ENCODE measurements at regions not wholly inside any gene's neighbourhood (a gene's known extent, or its start where the extent isn't known, plus 50 kb on each side); places are given as distances from the start of the nearest gene placed in this dataset.

- no peak for ATAC-seq (ENCODE audit: low read depth in 2 of 2)
- Mint-ChIP-seq H3K4me3 (no peak overlapping the region), H3K27me3 (peaks cover 24% of the 10 kb centered on the region), H3K9me3 (no peaks in the 10 kb centered on the region), H3K36me3 (no peaks in the 10 kb centered on the region), H3K27ac (no peak overlapping the region), H3K4me1 (no peaks in the 10 kb centered on the region)
- no peak overlapping the region for H3K4me3 ChIP-seq (ENCODE audit: low read depth, low read length)
- H3K9me3 ChIP-seq (ENCODE audit: control insufficient read depth in 2 of 2, low read length in 2 of 2), result no peaks in the 10 kb centered on the region
- no peak overlapping the region for H3K27ac ChIP-seq (ENCODE audit: insufficient read depth, low read length, poor library complexity, severe bottlenecking)
- no peaks in the 10 kb centered on the region for H3K27me3 ChIP-seq (ENCODE audit: control insufficient read depth, insufficient read depth, low read length)
- no peak for DNase-seq
- H3K36me3 ChIP-seq (ENCODE audit: control insufficient read depth, insufficient read depth, low read length), result no peaks in the 10 kb centered on the region
- H3K4me1 ChIP-seq (ENCODE audit: control insufficient read depth, insufficient read depth, low read length, poor library complexity, severe bottlenecking), result no peaks in the 10 kb centered on the region
Measured at GRCh38 chr11:13168271-13168670, 109.3 kb upstream of the BMAL1 start.

- Mint-ChIP-seq H3K27ac (no peak overlapping the region), H3K27me3 (peaks cover 25% of the 10 kb centered on the region), H3K36me3 (no peaks in the 10 kb centered on the region), H3K4me3 (no peak overlapping the region), H3K4me1 (no peaks in the 10 kb centered on the region), H3K9me3 (no peaks in the 10 kb centered on the region)
- Histone ChIP-seq H3K36me3 (ENCODE audit: control insufficient read depth, insufficient read depth, low read length) (no peaks in the 10 kb centered on the region), H3K4me3 (ENCODE audit: low read depth, low read length) (no peak overlapping the region), H3K9me3 (ENCODE audit: control insufficient read depth in 2 of 2, low read length in 2 of 2) (no peaks in the 10 kb centered on the region), H3K27ac (ENCODE audit: insufficient read depth, low read length, poor library complexity, severe bottlenecking) (no peak overlapping the region), H3K27me3 (ENCODE audit: control insufficient read depth, insufficient read depth, low read length) (no peaks in the 10 kb centered on the region), H3K4me1 (ENCODE audit: control insufficient read depth, insufficient read depth, low read length, poor library complexity, severe bottlenecking) (no peaks in the 10 kb centered on the region)
- no peak for DNase-seq
- ATAC-seq (ENCODE audit: low read depth in 2 of 2), result no peak
Measured at GRCh38 chr11:13169709-13170108, 107.9 kb upstream of the BMAL1 start.

- Histone ChIP-seq H3K4me3 (ENCODE audit: low read depth, low read length) (no peak overlapping the region), H3K9me3 (ENCODE audit: control insufficient read depth in 2 of 2, low read length in 2 of 2) (no peaks in the 10 kb centered on the region), H3K27ac (ENCODE audit: insufficient read depth, low read length, poor library complexity, severe bottlenecking) (no peak overlapping the region), H3K36me3 (ENCODE audit: control insufficient read depth, insufficient read depth, low read length) (no peaks in the 10 kb centered on the region), H3K27me3 (ENCODE audit: control insufficient read depth, insufficient read depth, low read length) (peaks cover 5% of the 10 kb centered on the region), H3K4me1 (ENCODE audit: control insufficient read depth, insufficient read depth, low read length, poor library complexity, severe bottlenecking) (no peaks in the 10 kb centered on the region)
- ATAC-seq (ENCODE audit: low read depth in 2 of 2) (no peak), DNase-seq (no peak)
- Mint-ChIP-seq H3K27ac (no peak overlapping the region), H3K4me3 (no peak overlapping the region), H3K9me3 (peaks cover 0 to 2% (median 0%) of the 10 kb centered on the region in 7 donors), H3K36me3 (no peaks in the 10 kb centered on the region), H3K27me3 (peaks cover 25% of the 10 kb centered on the region), H3K4me1 (no peaks in the 10 kb centered on the region)
Measured at GRCh38 chr11:13174090-13174489, 103.5 kb upstream of the BMAL1 start.

DNA sequence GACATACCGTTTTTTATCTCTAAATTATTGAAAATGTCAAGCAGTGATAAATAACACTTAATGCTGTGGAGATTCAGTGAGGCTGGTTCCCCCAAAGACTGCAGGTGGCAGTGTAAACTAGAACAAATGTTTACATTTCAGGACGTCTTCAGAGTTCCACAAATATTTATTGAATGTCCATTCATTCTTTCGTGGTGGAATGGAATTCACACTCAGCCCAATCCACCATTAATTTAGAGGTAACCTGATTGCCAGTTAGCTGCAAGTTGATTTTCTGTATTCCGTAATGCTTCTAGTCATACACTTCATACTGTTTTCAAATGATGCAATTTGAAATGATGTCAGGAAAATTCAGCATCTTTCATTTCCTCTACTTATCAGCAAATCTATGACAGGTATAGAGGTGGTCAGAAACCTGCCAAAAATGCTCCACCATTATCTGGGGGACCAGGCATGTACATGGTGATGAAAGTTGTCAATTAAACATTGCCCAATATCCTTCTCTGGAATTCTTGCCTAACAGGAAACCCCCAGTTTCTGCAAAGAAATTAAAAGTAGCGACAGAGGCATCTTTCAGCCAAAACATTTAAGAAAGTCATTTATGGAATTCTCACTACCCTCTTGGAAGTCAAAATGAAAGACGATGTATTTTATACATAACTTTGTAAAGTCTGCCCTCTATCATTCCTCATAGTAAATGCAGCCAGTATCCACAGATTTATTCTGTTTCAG, 94.3 kb upstream of the BMAL1 start:
- no peak overlapping the region for H3K27ac Mint-ChIP-seq
- Histone ChIP-seq H3K9me3 (ENCODE audit: control insufficient read depth in 2 of 2, low read length in 2 of 2) (peaks cover 0 to 6% of the 10 kb centered on the region in 2 experiments), H3K4me1 (ENCODE audit: control insufficient read depth, insufficient read depth, low read length, poor library complexity, severe bottlenecking) (no peaks in the 10 kb centered on the region), H3K27me3 (ENCODE audit: control insufficient read depth, insufficient read depth, low read length) (no peaks in the 10 kb centered on the region), H3K4me3 (ENCODE audit: low read depth, low read length) (peak overlapping the region; percentile 17), H3K27ac (ENCODE audit: insufficient read depth, low read length, poor library complexity, severe bottlenecking) (no peak overlapping the region), H3K36me3 (ENCODE audit: control insufficient read depth, insufficient read depth, low read length) (no peaks in the 10 kb centered on the region)
- peaks cover 0 to 14% (median 5%) of the 10 kb centered on the region in 7 donors for H3K9me3 Mint-ChIP-seq
- no peak overlapping the region for H3K4me3 Mint-ChIP-seq
- H3K27me3 Mint-ChIP-seq, result peaks cover 18% of the 10 kb centered on the region
- peak in 2 of 3 donors; percentile 19 to 27 for DNase-seq
- ATAC-seq (ENCODE audit: low read depth in 2 of 2), result no peak
- peaks cover 3% of the 10 kb centered on the region for H3K36me3 Mint-ChIP-seq
- H3K4me1 Mint-ChIP-seq, result peaks cover 0 to 6% (median 1%) of the 10 kb centered on the region in 4 donors

GRCh38 chr11:13183826-13184196, 93.8 kb upstream of the BMAL1 start:
- peaks cover 21% of the 10 kb centered on the region for H3K27me3 Mint-ChIP-seq
- H3K4me3 Mint-ChIP-seq, result no peak overlapping the region
- H3K27ac Mint-ChIP-seq, result no peak overlapping the region
- Histone ChIP-seq H3K9me3 (ENCODE audit: control insufficient read depth in 2 of 2, low read length in 2 of 2) (peaks cover 0 to 11% of the 10 kb centered on the region in 2 experiments), H3K4me1 (ENCODE audit: control insufficient read depth, insufficient read depth, low read length, poor library complexity, severe bottlenecking) (no peaks in the 10 kb centered on the region), H3K4me3 (ENCODE audit: low read depth, low read length) (peak overlapping the region; percentile 17), H3K27me3 (ENCODE audit: control insufficient read depth, insufficient read depth, low read length) (no peaks in the 10 kb centered on the region), H3K27ac (ENCODE audit: insufficient read depth, low read length, poor library complexity, severe bottlenecking) (no peak overlapping the region), H3K36me3 (ENCODE audit: control insufficient read depth, insufficient read depth, low read length) (no peaks in the 10 kb centered on the region)
- H3K9me3 Mint-ChIP-seq, result peaks cover 0 to 20% (median 7%) of the 10 kb centered on the region in 7 donors
- peaks cover 3% of the 10 kb centered on the region for H3K36me3 Mint-ChIP-seq
- no peak for ATAC-seq (ENCODE audit: low read depth in 2 of 2)
- no peak for DNase-seq
- peaks cover 0 to 6% (median 3%) of the 10 kb centered on the region in 4 donors for H3K4me1 Mint-ChIP-seq

DNA sequence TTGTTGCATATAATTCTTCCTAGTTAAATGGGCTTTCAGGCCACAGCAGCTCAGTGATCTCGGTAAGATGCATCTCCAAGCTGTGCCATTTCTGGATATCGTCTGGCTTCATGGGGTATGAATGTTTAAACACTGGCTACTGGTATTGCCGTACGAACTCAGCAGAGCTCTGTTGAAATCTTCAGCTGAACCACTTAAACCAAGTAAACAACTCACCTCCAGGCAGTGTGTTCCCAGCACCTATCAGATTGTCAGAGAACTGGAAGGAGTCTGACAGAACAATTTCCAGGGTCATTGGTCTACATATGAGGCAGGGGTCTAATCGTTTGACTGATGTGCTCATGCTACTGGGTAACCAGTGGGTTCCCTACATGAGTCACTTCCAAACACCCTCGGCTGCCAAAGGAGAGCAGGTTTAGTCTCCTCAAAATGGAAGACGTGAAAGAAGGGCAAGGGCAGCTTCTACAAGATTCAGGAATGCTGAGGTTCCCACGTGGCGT, 93.2 kb upstream of the BMAL1 start:
- H3K27me3 Mint-ChIP-seq, result peaks cover 21% of the 10 kb centered on the region
- peaks cover 3% of the 10 kb centered on the region for H3K36me3 Mint-ChIP-seq
- no peak overlapping the region for H3K27ac Mint-ChIP-seq
- no peak overlapping the region for H3K4me3 Mint-ChIP-seq
- Histone ChIP-seq H3K36me3 (ENCODE audit: control insufficient read depth, insufficient read depth, low read length) (no peaks in the 10 kb centered on the region), H3K4me1 (ENCODE audit: control insufficient read depth, insufficient read depth, low read length, poor library complexity, severe bottlenecking) (no peaks in the 10 kb centered on the region), H3K4me3 (ENCODE audit: low read depth, low read length) (no peak overlapping the region), H3K27me3 (ENCODE audit: control insufficient read depth, insufficient read depth, low read length) (no peaks in the 10 kb centered on the region), H3K9me3 (ENCODE audit: control insufficient read depth in 2 of 2, low read length in 2 of 2) (peaks cover 0 to 11% of the 10 kb centered on the region in 2 experiments), H3K27ac (ENCODE audit: insufficient read depth, low read length, poor library complexity, severe bottlenecking) (no peak overlapping the region)
- peaks cover 0 to 23% (median 7%) of the 10 kb centered on the region in 7 donors for H3K9me3 Mint-ChIP-seq
- ATAC-seq (ENCODE audit: low read depth in 2 of 2) (no peak), DNase-seq (no peak)
- peaks cover 0 to 6% (median 3%) of the 10 kb centered on the region in 4 donors for H3K4me1 Mint-ChIP-seq

- Mint-ChIP-seq H3K4me3 (no peak overlapping the region), H3K27ac (no peak overlapping the region), H3K36me3 (peaks cover 3% of the 10 kb centered on the region), H3K9me3 (peaks cover 0 to 26% (median 11%) of the 10 kb centered on the region in 7 donors), H3K27me3 (peaks cover 17% of the 10 kb centered on the region), H3K4me1 (peaks cover 0 to 4% (median 2%) of the 10 kb centered on the region in 4 donors)
- no peak for DNase-seq
- Histone ChIP-seq H3K9me3 (ENCODE audit: control insufficient read depth in 2 of 2, low read length in 2 of 2) (peaks cover 0 to 11% of the 10 kb centered on the region in 2 experiments), H3K36me3 (ENCODE audit: control insufficient read depth, insufficient read depth, low read length) (no peaks in the 10 kb centered on the region), H3K4me1 (ENCODE audit: control insufficient read depth, insufficient read depth, low read length, poor library complexity, severe bottlenecking) (no peaks in the 10 kb centered on the region), H3K27ac (ENCODE audit: insufficient read depth, low read length, poor library complexity, severe bottlenecking) (no peak overlapping the region), H3K4me3 (ENCODE audit: low read depth, low read length) (no peak overlapping the region), H3K27me3 (ENCODE audit: control insufficient read depth, insufficient read depth, low read length) (no peaks in the 10 kb centered on the region)
- no peak for ATAC-seq (ENCODE audit: low read depth in 2 of 2)
Measured at GRCh38 chr11:13188179-13188578, 89.4 kb upstream of the BMAL1 start.

Measured in CD4-positive, CD25-positive, alpha-beta regulatory T cell (primary cell).